ENCODE measurements at regions not wholly inside any gene's neighbourhood (a gene's known extent, or its start where the extent isn't known, plus 50 kb on each side); places are given as distances from the start of the nearest gene placed in this dataset.

DNA sequence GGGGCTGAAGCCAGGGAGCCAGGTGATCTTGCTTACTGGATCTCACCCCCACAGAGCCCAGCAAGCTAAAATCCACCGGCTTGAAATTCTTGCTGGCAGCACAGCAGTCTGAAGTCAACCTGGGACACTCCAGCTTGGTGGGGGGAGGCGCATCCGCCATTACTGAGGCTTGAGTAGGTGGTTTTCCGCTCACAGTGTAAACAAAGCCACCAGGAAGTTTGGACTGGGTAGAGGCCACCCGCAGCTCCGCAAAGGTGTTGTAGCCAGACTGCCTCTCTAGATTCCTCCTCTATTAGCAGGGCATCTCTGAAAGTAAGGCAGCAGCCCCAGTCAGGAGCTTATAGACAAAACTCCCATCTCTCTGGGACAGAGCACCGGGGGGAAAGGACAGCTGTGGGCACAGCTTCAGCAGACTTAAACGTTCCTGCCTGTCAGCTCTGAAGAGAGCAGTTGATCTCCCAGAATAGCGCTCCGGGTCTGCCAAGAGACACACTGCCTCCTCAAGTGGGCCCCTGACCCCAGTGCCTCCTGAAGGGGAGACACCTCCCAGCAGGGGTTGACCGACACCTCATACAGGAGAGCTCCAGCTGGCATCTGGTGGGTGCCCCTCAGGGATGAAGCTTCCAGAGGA, 206.3 kb upstream of the KHDRBS2 start:
- TF ChIP-seq, protein P1, sequence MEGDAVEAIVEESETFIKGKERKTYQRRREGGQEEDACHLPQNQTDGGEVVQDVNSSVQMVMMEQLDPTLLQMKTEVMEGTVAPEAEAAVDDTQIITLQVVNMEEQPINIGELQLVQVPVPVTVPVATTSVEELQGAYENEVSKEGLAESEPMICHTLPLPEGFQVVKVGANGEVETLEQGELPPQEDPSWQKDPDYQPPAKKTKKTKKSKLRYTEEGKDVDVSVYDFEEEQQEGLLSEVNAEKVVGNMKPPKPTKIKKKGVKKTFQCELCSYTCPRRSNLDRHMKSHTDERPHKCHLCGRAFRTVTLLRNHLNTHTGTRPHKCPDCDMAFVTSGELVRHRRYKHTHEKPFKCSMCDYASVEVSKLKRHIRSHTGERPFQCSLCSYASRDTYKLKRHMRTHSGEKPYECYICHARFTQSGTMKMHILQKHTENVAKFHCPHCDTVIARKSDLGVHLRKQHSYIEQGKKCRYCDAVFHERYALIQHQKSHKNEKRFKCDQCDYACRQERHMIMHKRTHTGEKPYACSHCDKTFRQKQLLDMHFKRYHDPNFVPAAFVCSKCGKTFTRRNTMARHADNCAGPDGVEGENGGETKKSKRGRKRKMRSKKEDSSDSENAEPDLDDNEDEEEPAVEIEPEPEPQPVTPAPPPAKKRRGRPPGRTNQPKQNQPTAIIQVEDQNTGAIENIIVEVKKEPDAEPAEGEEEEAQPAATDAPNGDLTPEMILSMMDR (conservative IDR thresholded peaks at IDR 0.05; ENCODE audit: low read depth, low read length) = no peak
- TF ChIP-seq EZH2phosphoT487 (IDR thresholded peaks at IDR 0.05; ENCODE audit: borderline replicate concordance, low read length) = no peak
